SK-N-SH (cell line): ENCODE measurements at regions not wholly inside any gene's neighbourhood (a gene's known extent, or its start where the extent isn't known, plus 50 kb on each side); places are given as distances from the start of the nearest gene placed in this dataset.

Source experiments
- TF ChIP-seq, protein P1 (sequence below): IDR thresholded peaks from 2 replicates; pipeline ENCODE4 v1.4.0; 2012; ENCODE audit warnings: low read depth, borderline replicate concordance
- TF ChIP-seq, protein P2 (sequence below): fragments of 200-600 bp; sonication (generic); IDR thresholded peaks from 2 replicates; pipeline ENCODE4 v1.6.1; 2017; ENCODE audit warnings: antibody characterized with exemption, mild to moderate bottlenecking, moderate library complexity

DNA sequence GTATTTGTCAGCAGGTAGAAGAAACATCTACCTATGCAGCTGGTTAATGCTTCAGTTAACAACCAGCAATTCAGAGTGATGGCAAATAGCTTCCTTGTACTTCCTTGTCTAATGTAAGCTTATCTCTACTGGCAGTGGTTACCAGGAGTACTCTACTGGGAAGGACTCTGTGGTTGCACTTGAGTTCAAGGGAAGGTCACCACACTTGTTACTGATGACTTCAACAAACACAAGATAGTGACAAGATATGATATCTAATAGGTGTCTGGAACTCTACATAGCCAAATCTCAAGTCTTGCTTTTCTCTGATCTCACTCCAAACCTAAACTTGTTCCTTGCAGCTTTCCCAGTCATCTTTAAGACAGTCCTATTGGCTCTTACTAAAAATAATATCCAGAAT, 1644.9 kb upstream of the TENM3 start:
- TF ChIP-seq, protein P1, sequence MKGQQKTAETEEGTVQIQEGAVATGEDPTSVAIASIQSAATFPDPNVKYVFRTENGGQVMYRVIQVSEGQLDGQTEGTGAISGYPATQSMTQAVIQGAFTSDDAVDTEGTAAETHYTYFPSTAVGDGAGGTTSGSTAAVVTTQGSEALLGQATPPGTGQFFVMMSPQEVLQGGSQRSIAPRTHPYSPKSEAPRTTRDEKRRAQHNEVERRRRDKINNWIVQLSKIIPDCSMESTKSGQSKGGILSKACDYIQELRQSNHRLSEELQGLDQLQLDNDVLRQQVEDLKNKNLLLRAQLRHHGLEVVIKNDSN: no peak
- TF ChIP-seq, protein P2, sequence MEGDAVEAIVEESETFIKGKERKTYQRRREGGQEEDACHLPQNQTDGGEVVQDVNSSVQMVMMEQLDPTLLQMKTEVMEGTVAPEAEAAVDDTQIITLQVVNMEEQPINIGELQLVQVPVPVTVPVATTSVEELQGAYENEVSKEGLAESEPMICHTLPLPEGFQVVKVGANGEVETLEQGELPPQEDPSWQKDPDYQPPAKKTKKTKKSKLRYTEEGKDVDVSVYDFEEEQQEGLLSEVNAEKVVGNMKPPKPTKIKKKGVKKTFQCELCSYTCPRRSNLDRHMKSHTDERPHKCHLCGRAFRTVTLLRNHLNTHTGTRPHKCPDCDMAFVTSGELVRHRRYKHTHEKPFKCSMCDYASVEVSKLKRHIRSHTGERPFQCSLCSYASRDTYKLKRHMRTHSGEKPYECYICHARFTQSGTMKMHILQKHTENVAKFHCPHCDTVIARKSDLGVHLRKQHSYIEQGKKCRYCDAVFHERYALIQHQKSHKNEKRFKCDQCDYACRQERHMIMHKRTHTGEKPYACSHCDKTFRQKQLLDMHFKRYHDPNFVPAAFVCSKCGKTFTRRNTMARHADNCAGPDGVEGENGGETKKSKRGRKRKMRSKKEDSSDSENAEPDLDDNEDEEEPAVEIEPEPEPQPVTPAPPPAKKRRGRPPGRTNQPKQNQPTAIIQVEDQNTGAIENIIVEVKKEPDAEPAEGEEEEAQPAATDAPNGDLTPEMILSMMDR: no peak
